ENCODE measurements at regions not wholly inside any gene's neighbourhood (a gene's known extent, or its start where the extent isn't known, plus 50 kb on each side); places are given as distances from the start of the nearest gene placed in this dataset.

DNA sequence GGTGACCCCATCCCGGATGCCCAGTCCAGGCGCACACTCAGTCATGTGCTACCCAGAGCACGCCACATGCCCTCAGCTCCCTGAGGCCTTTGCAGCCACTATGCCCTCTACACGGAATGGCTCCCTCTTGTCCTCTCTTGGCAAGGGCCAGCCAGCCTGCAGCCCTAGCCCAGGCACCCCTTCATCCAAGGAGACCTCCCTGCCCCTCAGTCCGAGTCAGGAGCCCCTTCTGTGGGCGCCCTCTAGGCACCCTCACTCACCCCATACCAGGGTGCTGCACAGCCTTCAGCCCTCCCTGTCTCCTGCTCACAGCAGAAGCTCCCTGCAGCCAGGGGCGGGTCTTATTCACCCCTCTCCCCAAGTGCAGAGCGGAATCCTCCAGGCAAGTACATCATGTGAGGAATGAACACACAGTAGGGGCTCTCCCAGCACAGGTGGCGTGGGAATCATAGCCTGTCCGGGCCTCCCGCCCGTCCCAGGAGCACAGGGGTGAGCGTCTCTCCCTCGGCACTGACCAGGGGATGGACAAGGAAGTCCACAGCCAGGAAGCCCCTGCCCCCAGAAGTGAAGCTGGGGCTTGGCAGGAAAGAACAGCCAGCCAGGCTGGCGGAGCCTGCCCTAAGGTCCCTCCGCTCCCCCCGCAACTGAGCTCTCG lies 186.9 kb downstream of the RBFOX3 start:
- intact Hi-C loops (cut with DNase I): no loop called here
- no peak for TF ChIP-seq CTCF (IDR thresholded peaks at IDR 0.05; ENCODE audit: borderline replicate concordance, extremely low read depth, insufficient read depth)
- FAIRE-seq: no peak
- Histone ChIP-seq H3K9ac (ENCODE audit: low read length in 3 of 3) (no peak overlapping the region), H3K9me3 (ENCODE audit: control insufficient read depth in 2 of 3, insufficient read depth in 1 of 3, low read length in 3 of 3) (no peaks in the 10 kb centered on the region), H3K36me3 (ENCODE audit: control insufficient read depth in 2 of 3, insufficient read depth in 3 of 3, low read length in 3 of 3) (no peaks in the 10 kb centered on the region), H3K4me3 (ENCODE audit: low read length in 3 of 3) (no peak overlapping the region), H3K4me1 (ENCODE audit: control insufficient read depth in 2 of 3, insufficient read depth in 2 of 3, low read depth in 1 of 3, low read length in 3 of 3) (no peaks in the 10 kb centered on the region), H3K27ac (ENCODE audit: low read depth in 2 of 2, low read length in 2 of 2) (no peak overlapping the region), H3K27me3 (ENCODE audit: control insufficient read depth, insufficient read depth, low read length) (no peaks in the 10 kb centered on the region)
- no peak for DNase-seq

GRCh38 chr17:79422236-79422635 lies 188.6 kb downstream of the RBFOX3 start:
- Histone ChIP-seq H3K9me3 (ENCODE audit: control insufficient read depth in 2 of 3, insufficient read depth in 1 of 3, low read length in 3 of 3) (no peaks in the 10 kb centered on the region), H3K4me3 (ENCODE audit: low read length in 3 of 3) (no peak overlapping the region), H3K27ac (ENCODE audit: low read depth in 2 of 2, low read length in 2 of 2) (no peak overlapping the region), H3K27me3 (ENCODE audit: control insufficient read depth, insufficient read depth, low read length) (no peaks in the 10 kb centered on the region), H3K9ac (ENCODE audit: low read length in 3 of 3) (no peak overlapping the region), H3K36me3 (ENCODE audit: control insufficient read depth in 2 of 3, insufficient read depth in 3 of 3, low read length in 3 of 3) (no peaks in the 10 kb centered on the region), H3K4me1 (ENCODE audit: control insufficient read depth in 2 of 3, insufficient read depth in 2 of 3, low read depth in 1 of 3, low read length in 3 of 3) (no peaks in the 10 kb centered on the region)
- FAIRE-seq (no peak), DNase-seq (no peak)
- intact Hi-C loops (cut with DNase I): no loop called here
- TF ChIP-seq CTCF (IDR thresholded peaks at IDR 0.05; ENCODE audit: borderline replicate concordance, extremely low read depth, insufficient read depth): no peak

GRCh38 chr17:79420318-79421243 lies 190.3 kb downstream of the RBFOX3 start:
- no peaks in the 10 kb centered on the region for H3K9me3 ChIP-seq (ENCODE audit: control insufficient read depth in 2 of 3, insufficient read depth in 1 of 3, low read length in 3 of 3)
- H3K4me3 ChIP-seq (ENCODE audit: low read length in 3 of 3): no peak overlapping the region
- no peaks in the 10 kb centered on the region for H3K27me3 ChIP-seq (ENCODE audit: control insufficient read depth, insufficient read depth, low read length)
- H3K4me1 ChIP-seq (ENCODE audit: control insufficient read depth in 2 of 3, insufficient read depth in 2 of 3, low read depth in 1 of 3, low read length in 3 of 3): no peaks in the 10 kb centered on the region
- FAIRE-seq (no peak), DNase-seq (no peak)
- H3K36me3 ChIP-seq (ENCODE audit: control insufficient read depth in 2 of 3, insufficient read depth in 3 of 3, low read length in 3 of 3): no peaks in the 10 kb centered on the region
- H3K27ac ChIP-seq (ENCODE audit: low read depth in 2 of 2, low read length in 2 of 2): no peak overlapping the region
- intact Hi-C loops (cut with DNase I): no loop called here
- no peak for TF ChIP-seq CTCF (IDR thresholded peaks at IDR 0.05; ENCODE audit: borderline replicate concordance, extremely low read depth, insufficient read depth)
- no peak overlapping the region for H3K9ac ChIP-seq (ENCODE audit: low read length in 3 of 3)

Measured in kidney (tissue), 13 donors.